ENCODE measurements at regions not wholly inside any gene's neighbourhood (a gene's known extent, or its start where the extent isn't known, plus 50 kb on each side); places are given as distances from the start of the nearest gene placed in this dataset.
"Not testable (repeated sequence)": the region's sequence is repeated elsewhere in the genome, so short reads cannot be mapped to it uniquely, and the experiment has no call there.

DNA sequence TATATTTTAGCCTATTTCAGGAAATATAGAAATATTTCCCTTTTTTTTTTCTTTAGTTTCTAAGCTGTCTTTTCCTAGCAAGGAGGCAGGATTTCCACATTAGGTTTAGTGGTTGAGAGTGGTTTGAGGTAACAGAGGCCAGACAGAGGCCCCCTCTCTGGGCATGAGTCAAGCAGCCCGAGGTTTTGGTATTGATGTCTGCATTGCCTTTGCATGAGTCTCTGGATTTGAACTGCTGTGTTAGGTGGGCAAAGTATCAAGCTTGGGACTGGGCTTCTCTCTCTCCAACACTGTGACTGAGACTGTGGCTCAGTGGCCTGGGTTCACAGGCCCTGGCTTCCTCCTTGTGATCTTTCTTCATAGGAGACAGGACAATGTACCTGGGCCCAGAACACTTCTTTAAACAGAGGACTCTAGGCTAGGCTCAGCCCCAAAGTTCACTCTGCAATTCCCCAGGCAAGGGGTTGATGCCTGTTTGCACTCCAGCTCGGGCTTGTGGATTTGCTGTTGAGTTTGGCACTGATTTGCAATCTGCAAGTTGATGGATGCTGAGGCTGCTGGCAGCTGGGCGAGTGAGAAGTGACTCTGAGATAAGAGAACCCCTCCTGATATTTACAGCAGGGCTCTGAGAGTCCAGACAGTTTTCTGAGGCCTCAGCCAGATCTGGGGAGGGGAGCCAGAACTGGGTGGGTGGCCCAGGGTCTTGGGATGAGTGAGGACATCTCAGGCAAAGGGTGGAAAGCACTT lies 271.2 kb downstream of the EN1 start:
- no peak for DNase-seq
- Histone ChIP-seq H3K4me3 (ENCODE audit: low read depth, low read length) (no peak overlapping the region), H3K27me3 (no peaks in the 10 kb centered on the region), H3K9me3 (no peaks in the 10 kb centered on the region), H3K4me1 (no peaks in the 10 kb centered on the region), H3K36me3 (no peaks in the 10 kb centered on the region)
- no peak for TF ChIP-seq CTCF (IDR thresholded peaks at IDR 0.05; ENCODE audit: low read depth, low read length)

DNA sequence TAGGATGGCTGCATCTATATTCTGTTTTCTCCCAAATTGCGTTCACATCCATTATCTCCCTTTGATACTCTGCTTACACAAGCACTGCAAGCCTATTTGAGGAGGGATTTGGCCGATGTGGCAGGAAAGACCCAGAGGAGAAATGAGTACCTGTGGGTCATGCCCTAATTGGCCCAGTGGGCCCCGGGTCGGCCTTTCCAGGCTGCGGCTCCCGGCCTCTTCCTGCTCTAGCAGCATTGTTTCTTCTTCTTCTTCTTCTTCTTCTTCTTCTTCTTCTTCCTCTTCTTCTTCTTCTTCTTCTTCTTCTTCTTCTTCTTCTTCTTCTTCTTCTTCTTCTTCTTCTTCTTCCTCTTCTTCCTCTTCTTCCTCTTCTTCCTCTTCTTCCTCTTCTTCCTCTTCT lies 275.1 kb downstream of the EN1 start:
- H3K27me3 ChIP-seq; H3K4me1 ChIP-seq; H3K4me3 ChIP-seq (ENCODE audit: low read depth, low read length); DNase-seq; H3K9me3 ChIP-seq; H3K36me3 ChIP-seq: not testable (repeated sequence)

DNA sequence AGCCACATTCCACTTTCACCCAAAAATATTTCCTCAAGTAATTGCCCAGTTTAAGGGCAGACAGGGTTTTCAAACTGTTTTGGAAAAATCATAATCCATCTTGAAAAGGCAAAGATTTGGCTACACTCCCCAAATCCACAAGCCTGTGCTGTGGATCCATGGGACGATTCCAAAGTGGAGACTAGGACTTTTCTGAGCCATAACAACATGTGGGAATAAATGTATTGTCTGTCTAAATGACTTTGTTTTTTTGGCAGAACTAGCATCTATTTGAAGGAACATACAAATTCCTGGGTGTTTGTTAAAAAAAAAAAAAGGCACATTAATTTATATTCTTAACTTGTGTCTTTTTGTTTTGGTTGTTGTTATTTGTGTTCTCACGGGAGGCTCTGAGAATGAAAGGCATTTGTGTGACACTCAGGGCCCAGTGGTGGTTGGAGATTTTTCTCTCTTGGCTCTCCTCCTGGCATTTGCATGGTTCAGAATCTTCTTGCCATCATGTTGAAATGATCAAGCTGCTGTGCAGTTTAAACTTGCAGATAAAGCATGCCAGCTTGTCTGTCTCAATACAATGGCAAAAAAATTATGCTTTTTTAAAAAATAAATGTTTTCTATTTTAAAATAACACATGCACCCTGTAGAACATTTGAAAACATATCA lies 277.4 kb downstream of the EN1 start:
- DNase-seq: no peak

GRCh38 chr2:118568700-118569099 lies 278.7 kb downstream of the EN1 start:
- H3K36me3 ChIP-seq: no peaks in the 10 kb centered on the region
- no peak for TF ChIP-seq CTCF (IDR thresholded peaks at IDR 0.05; ENCODE audit: low read depth, low read length)
- no peaks in the 10 kb centered on the region for H3K4me1 ChIP-seq
- H3K9me3 ChIP-seq: no peaks in the 10 kb centered on the region
- H3K4me3 ChIP-seq (ENCODE audit: low read depth, low read length): no peak overlapping the region
- H3K27me3 ChIP-seq: no peaks in the 10 kb centered on the region
- DNase-seq: no peak

More for the DNA sequence above, 277.4 kb downstream of the EN1 start:
- H3K9me3 ChIP-seq: no peaks in the 10 kb centered on the region
- no peaks in the 10 kb centered on the region for H3K36me3 ChIP-seq
- no peaks in the 10 kb centered on the region for H3K4me1 ChIP-seq
- H3K27me3 ChIP-seq: no peaks in the 10 kb centered on the region
- H3K4me3 ChIP-seq (ENCODE audit: low read depth, low read length): no peak overlapping the region
- no peak for TF ChIP-seq CTCF (IDR thresholded peaks at IDR 0.05; ENCODE audit: low read depth, low read length)

DNA sequence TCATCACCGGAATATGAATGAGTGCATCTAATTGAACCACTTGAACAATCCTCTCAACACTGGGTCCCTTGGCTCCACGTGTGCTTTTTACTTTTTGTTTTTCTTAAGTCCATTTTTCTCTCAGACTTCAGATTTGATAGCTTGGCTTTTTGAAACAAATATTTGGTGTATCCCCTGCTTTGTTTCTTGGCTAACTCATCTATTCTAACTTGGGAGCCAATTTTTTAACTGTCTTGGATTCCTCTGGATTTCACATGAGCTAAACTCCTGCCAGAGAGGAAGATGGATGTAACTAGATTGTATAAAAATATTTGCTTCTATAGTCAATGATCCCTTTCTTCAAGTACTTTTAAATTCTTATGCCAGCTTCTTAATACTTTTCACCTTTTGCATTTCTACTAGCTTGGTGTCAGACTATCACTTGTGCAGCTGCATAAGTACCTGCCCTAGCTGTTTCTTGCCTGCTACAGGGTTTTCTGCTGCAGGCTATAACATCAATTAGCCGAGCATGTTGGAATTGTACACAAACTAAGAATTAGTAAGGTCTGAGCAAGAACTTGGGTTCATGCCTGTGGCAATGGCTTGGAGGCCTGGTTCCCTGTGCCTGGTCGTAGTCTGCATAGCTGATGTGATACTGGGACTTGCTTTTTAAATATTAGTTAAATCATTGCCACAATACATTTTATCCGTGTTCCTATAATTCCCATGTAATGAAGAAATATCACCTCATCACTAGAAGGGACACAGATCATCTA lies 281.5 kb downstream of the EN1 start:
- no peak for DNase-seq
- Histone ChIP-seq H3K4me3 (ENCODE audit: low read depth, low read length) (no peak overlapping the region), H3K36me3 (no peaks in the 10 kb centered on the region), H3K27me3 (no peaks in the 10 kb centered on the region), H3K9me3 (no peaks in the 10 kb centered on the region), H3K4me1 (no peaks in the 10 kb centered on the region)
- TF ChIP-seq CTCF (IDR thresholded peaks at IDR 0.05; ENCODE audit: low read depth, low read length): no peak

GRCh38 chr2:118565301-118565700 lies 282.1 kb downstream of the EN1 start:
- no peaks in the 10 kb centered on the region for H3K36me3 ChIP-seq
- no peak for TF ChIP-seq CTCF (IDR thresholded peaks at IDR 0.05; ENCODE audit: low read depth, low read length)
- H3K4me3 ChIP-seq (ENCODE audit: low read depth, low read length): no peak overlapping the region
- DNase-seq: no peak
- H3K4me1 ChIP-seq: no peaks in the 10 kb centered on the region
- H3K9me3 ChIP-seq: no peaks in the 10 kb centered on the region
- no peaks in the 10 kb centered on the region for H3K27me3 ChIP-seq

Data from BE2C (cell line).